HG03064 (cell line): ENCODE measurements at regions not wholly inside any gene's neighbourhood (a gene's known extent, or its start where the extent isn't known, plus 50 kb on each side); places are given as distances from the start of the nearest gene placed in this dataset.

ENCODE experiments used
- ATAC-seq: cut with Tn5 transposase; IDR thresholded peaks from one replicate; pipeline ENCODE4 v1.9.1; 2021; ENCODE audit warnings: low read depth; ENCODE audit not compliant: unreplicated experiment

DNA sequence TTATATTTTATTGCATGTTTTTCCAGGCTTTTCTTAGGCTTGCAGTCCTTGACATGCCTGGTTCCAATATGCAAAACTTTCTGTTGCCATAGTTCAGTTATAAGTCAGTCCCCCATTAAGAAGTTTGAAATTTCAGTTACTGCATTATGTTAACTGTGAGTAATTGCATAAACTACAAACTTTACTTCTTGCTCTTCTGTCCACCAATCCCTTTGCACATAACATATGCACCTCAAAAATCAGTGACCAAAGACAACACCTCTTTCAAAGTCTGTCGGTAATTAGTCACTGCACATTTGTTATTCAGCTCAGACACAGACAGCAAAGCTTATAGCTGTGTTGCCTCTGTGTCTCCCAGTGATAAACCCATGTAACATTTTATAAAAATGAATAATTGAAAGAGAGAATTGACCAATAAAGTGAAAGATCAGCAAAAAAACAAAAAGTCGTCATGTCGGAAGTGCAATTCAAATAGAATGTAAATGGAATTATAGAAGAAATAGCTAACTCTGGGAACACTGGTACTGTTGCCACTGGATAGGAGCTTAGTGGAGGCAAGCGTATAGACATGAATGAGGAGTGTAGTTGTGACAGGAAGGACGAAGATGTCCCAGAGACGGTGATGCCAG is 50.3 kb upstream of the BTBD3 start:
- no peak for ATAC-seq
